OCI-LY3 (cell line): ENCODE measurements at regions not wholly inside any gene's neighbourhood (a gene's known extent, or its start where the extent isn't known, plus 50 kb on each side); places are given as distances from the start of the nearest gene placed in this dataset.
"Not testable (repeated sequence)": the region's sequence is repeated elsewhere in the genome, so short reads cannot be mapped to it uniquely, and the experiment has no call there.

ENCODE experiments used
- H2AFZ ChIP-seq: fragments of 200-600, 300-600 bp; shearing (Covaris generic); 2 replicates; pipeline ENCODE4 v1.6.0; 2014; ENCODE audit warnings: antibody characterized with exemption, low read depth, low read length
- H3K27ac ChIP-seq: fragments of 200-600, 300-600 bp; sonication (generic); 2 replicates; pipeline ENCODE4 v1.5.1; 2014; ENCODE audit warnings: mild to moderate bottlenecking, low read length, moderate library complexity, mixed read lengths
- H3K27me3 ChIP-seq: fragments of 200-600, 300-600 bp; sonication (generic); 2 replicates; pipeline ENCODE4 v1.6.1; 2014; ENCODE audit warnings: low read depth, low read length, mixed read lengths
- H3K36me3 ChIP-seq: fragments of 200-600, 300-600 bp; sonication (generic); replicated peaks from 2 replicates; pipeline ENCODE3; 2014; ENCODE audit warnings: low read depth, low read length, mixed read lengths
- H3K4me1 ChIP-seq: fragments of 300-600, 200-600 bp; sonication (generic); 2 replicates; pipeline ENCODE4 v1.6.1; 2014; ENCODE audit warnings: low read length, mixed read lengths
- H3K4me2 ChIP-seq: fragments of 200-600, 300-600 bp; sonication (generic); 2 replicates; pipeline ENCODE4 v1.6.1; 2014; ENCODE audit warnings: low read length, mixed read lengths
- H3K4me3 ChIP-seq: fragments of 300-600, 200-600 bp; sonication (generic); 2 replicates; pipeline ENCODE4 v1.5.1; 2014; ENCODE audit warnings: antibody characterized with exemption, mild to moderate bottlenecking, low read length, moderate library complexity
- H3K79me2 ChIP-seq: fragments of 300-600, 200-600 bp; shearing (Covaris generic); 2 replicates; pipeline ENCODE4 v1.6.1; 2014; ENCODE audit warnings: mild to moderate bottlenecking, low read length, mixed read lengths
- H3K9ac ChIP-seq: fragments of 300-600, 200-600 bp; shearing (Covaris generic); 2 replicates; pipeline ENCODE4 v1.6.0; 2014; ENCODE audit warnings: mild to moderate bottlenecking, low read length, moderate library complexity
- H3K9me3 ChIP-seq: fragments of 200-600, 300-600 bp; shearing (Covaris generic); 2 replicates; pipeline ENCODE4 v1.6.1; 2014; ENCODE audit warnings: low read length, mixed read lengths; ENCODE audit not compliant: insufficient read depth
- H4K20me1 ChIP-seq: fragments of 200-600, 300-600 bp; sonication (generic); 2 replicates; pipeline ENCODE4 v1.6.1; 2016; ENCODE audit warnings: low read length, mixed read lengths; ENCODE audit not compliant: insufficient read depth
- CTCF ChIP-seq: fragments of 200-600, 300-600 bp; sonication (generic); IDR thresholded peaks from 2 replicates; pipeline ENCODE4 v1.5.1; 2014; ENCODE audit warnings: antibody characterized with exemption, low read length, low read depth
- EZH2phosphoT487 ChIP-seq: fragments of 200-600 bp; shearing (Covaris generic); IDR thresholded peaks from 2 replicates; pipeline ENCODE4 v1.6.1; 2018; ENCODE audit warnings: antibody characterized with exemption, mixed run types, low read depth

- no peaks in the 10 kb centered on the region for H3K36me3 ChIP-seq
- no peaks in the 10 kb centered on the region for H3K79me2 ChIP-seq
- no peak overlapping the region for H3K9ac ChIP-seq
- no peaks in the 10 kb centered on the region for H3K4me1 ChIP-seq
- H3K27ac ChIP-seq = no peak overlapping the region
- H3K9me3 ChIP-seq = peaks cover 13% of the 10 kb centered on the region
- H3K4me2 ChIP-seq = no peak overlapping the region
- no peak overlapping the region for H2AFZ ChIP-seq
- H3K27me3 ChIP-seq = no peaks in the 10 kb centered on the region
- H4K20me1 ChIP-seq = no peaks in the 10 kb centered on the region
- no peak for TF ChIP-seq CTCF
- no peak overlapping the region for H3K4me3 ChIP-seq
Measured at GRCh38 chr2:67108231-67108630, 288.9 kb upstream of the ETAA1 start.

- H3K9ac ChIP-seq = no peak overlapping the region
- H3K79me2 ChIP-seq = no peaks in the 10 kb centered on the region
- H3K36me3 ChIP-seq = no peaks in the 10 kb centered on the region
- no peaks in the 10 kb centered on the region for H3K9me3 ChIP-seq
- H3K27me3 ChIP-seq = no peaks in the 10 kb centered on the region
- H2AFZ ChIP-seq = no peak overlapping the region
- TF ChIP-seq EZH2phosphoT487 (no peak), CTCF (no peak)
- H3K4me3 ChIP-seq = no peak overlapping the region
- H3K4me1 ChIP-seq = no peaks in the 10 kb centered on the region
- H3K27ac ChIP-seq = no peak overlapping the region
- no peak overlapping the region for H3K4me2 ChIP-seq
- no peaks in the 10 kb centered on the region for H4K20me1 ChIP-seq
Measured at GRCh38 chr2:67124531-67124930, 272.6 kb upstream of the ETAA1 start.

- Histone ChIP-seq H3K79me2 (no peaks in the 10 kb centered on the region), H4K20me1 (no peaks in the 10 kb centered on the region), H3K4me3 (no peak overlapping the region), H3K4me1 (no peaks in the 10 kb centered on the region), H3K9me3 (no peaks in the 10 kb centered on the region), H3K27ac (no peak overlapping the region), H3K4me2 (no peak overlapping the region), H3K36me3 (no peaks in the 10 kb centered on the region), H3K9ac (no peak overlapping the region), H2AFZ (no peak overlapping the region), H3K27me3 (no peaks in the 10 kb centered on the region)
- TF ChIP-seq EZH2phosphoT487 (no peak), CTCF (no peak)
Measured at GRCh38 chr2:67130531-67131256, 266.4 kb upstream of the ETAA1 start.

GRCh38 chr2:67131257-67131609 lies 265.9 kb upstream of the ETAA1 start:
- no peaks in the 10 kb centered on the region for H4K20me1 ChIP-seq
- H3K27me3 ChIP-seq = no peaks in the 10 kb centered on the region
- H3K4me2 ChIP-seq = no peak overlapping the region
- no peak overlapping the region for H2AFZ ChIP-seq
- no peak for TF ChIP-seq CTCF
- no peak for TF ChIP-seq EZH2phosphoT487
- no peak overlapping the region for H3K9ac ChIP-seq
- no peaks in the 10 kb centered on the region for H3K79me2 ChIP-seq
- H3K9me3 ChIP-seq = no peaks in the 10 kb centered on the region
- H3K27ac ChIP-seq = no peak overlapping the region
- no peaks in the 10 kb centered on the region for H3K36me3 ChIP-seq
- no peak overlapping the region for H3K4me3 ChIP-seq
- no peaks in the 10 kb centered on the region for H3K4me1 ChIP-seq

GRCh38 chr2:67132441-67132940 lies 264.6 kb upstream of the ETAA1 start:
- not testable (repeated sequence) for H3K9me3 ChIP-seq, H3K4me3 ChIP-seq, H2AFZ ChIP-seq, H3K27ac ChIP-seq, H3K4me1 ChIP-seq, H3K27me3 ChIP-seq, H3K36me3 ChIP-seq, H3K79me2 ChIP-seq, H3K4me2 ChIP-seq, H4K20me1 ChIP-seq, H3K9ac ChIP-seq
